IMR-90 (cell line): ENCODE measurements at regions not wholly inside any gene's neighbourhood (a gene's known extent, or its start where the extent isn't known, plus 50 kb on each side); places are given as distances from the start of the nearest gene placed in this dataset.

ENCODE experiments used
- ATAC-seq: fragments of 200-7000 bp; cut with Tn5 transposase; 2 replicates; pipeline ENCODE4 v1.9.1; 2020; ENCODE audit warnings: low read depth, mild to moderate bottlenecking, moderate library complexity
- BruUV-seq: library from RNA; stranded (reverse); fragments of 400-500 nt; replicated peaks from 2 replicates; lab custom pipeline; 2021; lab: Mats Ljungman, UMichigan
- CTCF ChIA-PET: fragments of 300-600 bp; formaldehyde crosslinking; extraction: SDS; loops from one replicate; lab custom pipeline; 2021; ENCODE audit warnings: antibody characterized with exemption; lab: Yijun Ruan, JAX
- POLR2A ChIA-PET: fragments of 300-600 bp; sonication (Branson Sonifier 250); formaldehyde crosslinking; loops from one replicate; lab custom pipeline; 2022; ENCODE audit warnings: antibody characterized with exemption; ENCODE audit not compliant: unreplicated experiment; lab: Charles Lee
- DNase-seq: peaks from one replicate; pipeline ENCODE4 v3.0.0; 2013
- H2AFZ ChIP-seq: replicated peaks from 2 replicates; pipeline ENCODE3; 2013; ENCODE audit warnings: low read length, mild to moderate bottlenecking; ENCODE audit not compliant: poor library complexity
- H2AK5ac ChIP-seq: 2 replicates; pipeline ENCODE4 v1.6.1; 2013; ENCODE audit warnings: low read depth, low read length, inconsistent platforms
- H2AK9ac ChIP-seq: replicated peaks from 2 replicates; pipeline ENCODE3; 2013; ENCODE audit warnings: mild to moderate bottlenecking, low read depth, low read length, moderate library complexity; ENCODE audit not compliant: poor library complexity
- H2BK120ac ChIP-seq: 2 replicates; pipeline ENCODE4 v1.6.1; 2013; ENCODE audit warnings: low read depth, low read length, inconsistent platforms
- H2BK15ac ChIP-seq: 3 replicates; pipeline ENCODE4 v1.6.1; 2013; ENCODE audit warnings: low read depth, low read length, inconsistent platforms
- H2BK20ac ChIP-seq: 2 replicates; pipeline ENCODE4 v1.6.1; 2013; ENCODE audit warnings: low read depth, mild to moderate bottlenecking, inconsistent platforms, low read length, moderate library complexity
- H2BK5ac ChIP-seq: 2 replicates; pipeline ENCODE4 v1.6.1; 2013; ENCODE audit warnings: mild to moderate bottlenecking, low read depth, low read length, inconsistent platforms; ENCODE audit not compliant: poor library complexity, severe bottlenecking
- H3K14ac ChIP-seq: replicated peaks from 2 replicates; pipeline ENCODE4 v1.6.1; 2013; ENCODE audit warnings: low read depth, low read length, inconsistent platforms
- H3K18ac ChIP-seq: 2 replicates; pipeline ENCODE4 v1.6.1; 2013; ENCODE audit warnings: low read depth, low read length, control low read depth
- H3K23ac ChIP-seq: 2 replicates; pipeline ENCODE4 v1.6.1; 2013; ENCODE audit warnings: low read depth, low read length, inconsistent platforms
- H3K27ac ChIP-seq: 2 replicates; pipeline ENCODE4 v1.5.1; 2013; ENCODE audit warnings: mild to moderate bottlenecking, control low read depth, low read length; ENCODE audit not compliant: insufficient read depth
- H3K27me3 ChIP-seq: 2 replicates; pipeline ENCODE4 v1.6.1; 2013; ENCODE audit warnings: low read length; ENCODE audit not compliant: control insufficient read depth, insufficient read depth
- H3K36me3 ChIP-seq: 2 replicates; pipeline ENCODE4 v1.6.1; 2013; ENCODE audit warnings: low read length, mixed read lengths; ENCODE audit not compliant: control insufficient read depth, insufficient read depth
- H3K4ac ChIP-seq: 2 replicates; pipeline ENCODE4 v1.6.1; 2013; ENCODE audit warnings: low read depth, low read length, inconsistent platforms
- H3K4me1 ChIP-seq: 2 replicates; pipeline ENCODE4 v1.6.1; 2013; ENCODE audit warnings: low read length, mixed read lengths; ENCODE audit not compliant: control insufficient read depth, insufficient read depth
- H3K4me2 ChIP-seq: 2 replicates; pipeline ENCODE4 v1.6.1; 2013; ENCODE audit warnings: low read depth, mild to moderate bottlenecking, control low read depth, low read length, moderate library complexity
- H3K4me3 ChIP-seq: 2 replicates; pipeline ENCODE4 v1.5.1; 2013; ENCODE audit warnings: low read depth, mild to moderate bottlenecking, control low read depth, low read length, moderate library complexity; ENCODE audit not compliant: insufficient read depth
- H3K56ac ChIP-seq: 2 replicates; pipeline ENCODE4 v1.6.1; 2013; ENCODE audit warnings: low read length, inconsistent platforms; ENCODE audit not compliant: insufficient read depth; ENCODE audit errors: extremely low read depth
- H3K79me1 ChIP-seq, 2 experiments: 2 replicates each; pipeline ENCODE4 v1.6.1; 2013; ENCODE audit warnings: low read length in 2 of 2, inconsistent platforms in 1 of 2, low read depth in 1 of 2
- H3K9ac ChIP-seq: 2 replicates; pipeline ENCODE4 v1.6.1; 2013; ENCODE audit warnings: low read depth, low read length, control low read depth
- H3K9me1 ChIP-seq: 2 replicates; pipeline ENCODE4 v1.6.1; 2013; ENCODE audit warnings: low read length, inconsistent platforms; ENCODE audit not compliant: insufficient read depth
- H3K9me3 ChIP-seq: 2 replicates; pipeline ENCODE4 v1.6.1; 2013; ENCODE audit warnings: low read length; ENCODE audit not compliant: control insufficient read depth, insufficient read depth
- H4K20me1 ChIP-seq: 2 replicates; pipeline ENCODE4 v1.6.1; 2013; ENCODE audit warnings: low read length, inconsistent platforms; ENCODE audit not compliant: insufficient read depth
- H4K5ac ChIP-seq: 2 replicates; pipeline ENCODE4 v1.6.1; 2013; ENCODE audit warnings: mild to moderate bottlenecking, low read depth, low read length, control low read depth
- H4K8ac ChIP-seq, 2 experiments: 2 replicates each; pipeline ENCODE4 v1.6.1; 2013; ENCODE audit warnings: low read depth in 2 of 2, low read length in 2 of 2, control low read depth in 1 of 2, inconsistent platforms in 1 of 2
- H4K91ac ChIP-seq: 2 replicates; pipeline ENCODE4 v1.6.1; 2013; ENCODE audit warnings: low read depth, low read length, inconsistent platforms; ENCODE audit not compliant: insufficient read depth
- BHLHE40 ChIP-seq: fragments of 150-350 bp; IDR thresholded peaks from 2 replicates; pipeline ENCODE4 v1.6.1; 2016; ENCODE audit warnings: mild to moderate bottlenecking, low read depth, low read length
- CEBPB ChIP-seq: IDR thresholded peaks from 2 replicates; pipeline ENCODE4 v1.6.1; 2012; ENCODE audit warnings: low read depth, low read length, improper control_type of control experiment
- CTCF ChIP-seq: conservative IDR thresholded peaks from 2 replicates; pipeline ENCODE4 v1.5.1; 2012; ENCODE audit warnings: mild to moderate bottlenecking, low read depth, low read length, improper control_type of control experiment
- ELK1 ChIP-seq: fragments of 150-350 bp; IDR thresholded peaks from 2 replicates; pipeline ENCODE4 v1.6.1; 2016; ENCODE audit warnings: low read depth, mild to moderate bottlenecking, low read length, moderate library complexity, borderline replicate concordance
- MAFK ChIP-seq: IDR thresholded peaks from 2 replicates; pipeline ENCODE4 v1.6.1; 2012; ENCODE audit warnings: low read depth, low read length, improper control_type of control experiment
- MAZ ChIP-seq: IDR thresholded peaks from 2 replicates; pipeline ENCODE4 v1.6.1; 2012; ENCODE audit warnings: low read depth, mild to moderate bottlenecking, low read length, improper control_type of control experiment, moderate library complexity, borderline replicate concordance
- MXI1 ChIP-seq: IDR thresholded peaks from 2 replicates; pipeline ENCODE4 v1.6.1; 2012; ENCODE audit warnings: low read depth, mild to moderate bottlenecking, low read length, moderate library complexity, borderline replicate concordance
- NFE2L2 ChIP-seq: fragments of 150-350 bp; IDR thresholded peaks from 2 replicates; pipeline ENCODE4 v1.6.1; 2016; ENCODE audit warnings: low read depth, mild to moderate bottlenecking, low read length
- POLR2A ChIP-seq: IDR thresholded peaks from 2 replicates; pipeline ENCODE4 v1.6.1; 2012; ENCODE audit warnings: mild to moderate bottlenecking, low read depth, low read length
- RCOR1 ChIP-seq: IDR thresholded peaks from 2 replicates; pipeline ENCODE4 v1.6.1; 2012; ENCODE audit warnings: mild to moderate bottlenecking, low read length, improper control_type of control experiment; ENCODE audit not compliant: insufficient replicate concordance
- RFX5 ChIP-seq: IDR thresholded peaks from 2 replicates; pipeline ENCODE4 v1.8.0; 2012; ENCODE audit warnings: low read depth, mild to moderate bottlenecking, low read length, moderate library complexity
- USF2 ChIP-seq: fragments of 150-350 bp; IDR thresholded peaks from 2 replicates; pipeline ENCODE4 v1.6.1; 2017; ENCODE audit warnings: mild to moderate bottlenecking, antibody characterized with exemption, low read length, low read depth
- WGBS, 2 experiments: methylation state at CpG; one replicate each; pipeline versions ENCODE4 v1.1.5 to v1.1.7; 2013; ENCODE audit warnings: missing lambda C conversion rate in 2 of 2; ENCODE audit not compliant: insufficient read length in 1 of 2; ENCODE audit errors: extremely low coverage in 2 of 2; 5-methylcytosine and 5-hydroxymethylcytosine counted together
- dilution Hi-C: fragments of 300-500 bp; cut with HindIII; formaldehyde crosslinking; loops from one replicate; pipeline ENCODE4 v1.14.3; 2018; ENCODE audit warnings: low sequenced_read_pairs; ENCODE audit not compliant: unreplicated experiment
- in situ Hi-C: fragments of 300-500 bp; cut with MboI; formaldehyde crosslinking; loops from 3 replicates; pipeline ENCODE4 v1.14.3; 2019; ENCODE audit warnings: low sequenced_read_pairs, inconsistent platforms, mixed read lengths
- intact Hi-C: fragments of 100-400 bp; cut with micrococcal nuclease; formaldehyde crosslinking; loops from 2 replicates; pipeline ENCODE4 v1.10.0; 2022

- ATAC-seq (no peak), DNase-seq (no peak)
- Histone ChIP-seq H3K14ac (no peak overlapping the region), H4K91ac (no peak overlapping the region), H2BK5ac (no peak overlapping the region), H3K56ac (no peak overlapping the region), H3K27ac (no peak overlapping the region), H3K9me3 (no peaks in the 10 kb centered on the region), H2AFZ (no peak overlapping the region), H4K20me1 (no peaks in the 10 kb centered on the region), H2BK15ac (no peak overlapping the region), H4K5ac (no peak overlapping the region), H2BK120ac (no peak overlapping the region), H2AK5ac (no peak overlapping the region), H3K23ac (no peak overlapping the region), H3K36me3 (no peaks in the 10 kb centered on the region), H3K27me3 (no peaks in the 10 kb centered on the region), H3K79me1 (no peaks in the 10 kb centered on the region), H3K4me3 (no peak overlapping the region), H3K18ac (no peak overlapping the region), H3K4me2 (no peak overlapping the region), H3K4me1 (no peaks in the 10 kb centered on the region), H2BK20ac (no peak overlapping the region), H3K4ac (no peak overlapping the region), H2AK9ac (no peak overlapping the region), H3K9ac (no peak overlapping the region), H3K9me1 (no peaks in the 10 kb centered on the region), H4K8ac (no peak overlapping the region)
- no TSS peak for BruUV-seq
- no CpG with 5 or more reads among the region's 2 CpGs for WGBS, 2 experiments
- POLR2A ChIA-PET: no interaction called here
- intact Hi-C loops: no loop called here
- dilution Hi-C loops: no loop called here
- in situ Hi-C loops: no loop called here
- no peak for TF ChIP-seq MAFK
- no peak for TF ChIP-seq RFX5
- TF ChIP-seq USF2: no peak
- no peak for TF ChIP-seq CEBPB
- no peak for TF ChIP-seq BHLHE40
- no peak for TF ChIP-seq POLR2A
- TF ChIP-seq MAZ: no peak
- TF ChIP-seq CTCF: no peak
- TF ChIP-seq RCOR1: no peak
- no peak for TF ChIP-seq NFE2L2
- TF ChIP-seq ELK1: no peak
- no peak for TF ChIP-seq MXI1
- CTCF ChIA-PET: no interaction called here
Measured at GRCh38 chr4:85280963-85281362, 194.0 kb upstream of the ARHGAP24 start.
